ENCODE measurements at regions not wholly inside any gene's neighbourhood (a gene's known extent, or its start where the extent isn't known, plus 50 kb on each side); places are given as distances from the start of the nearest gene placed in this dataset.

GRCh38 chr18:59763541-59764136 is 66.4 kb upstream of the CCBE1 start:
- TF ChIP-seq ZNF274 (IDR thresholded peaks at IDR 0.05; ENCODE audit: low read depth, low read length) (no peak), SUZ12 (IDR thresholded peaks at IDR 0.05; ENCODE audit: extremely low read depth, insufficient read depth, insufficient read length) (no peak), YY1 (IDR thresholded peaks at IDR 0.05; ENCODE audit: insufficient read depth, insufficient read length) (no peak)

Data from NT2/D1 (cell line).